Upper lobe of left lung (tissue), 4 donors: ENCODE measurements at regions not wholly inside any gene's neighbourhood (a gene's known extent, or its start where the extent isn't known, plus 50 kb on each side); places are given as distances from the start of the nearest gene placed in this dataset.

Experiments
- EP300 ChIP-seq, 4 donors: sonication (generic); formaldehyde crosslinking; IDR thresholded peaks; one replicate each; pipeline ENCODE4 v1.5.1; 2017; ENCODE audit warnings: antibody characterized with exemption in 4 of 4, control low read depth in 2 of 4
- POLR2A ChIP-seq, 4 donors: fragments of 450-650 bp; IDR thresholded peaks; one replicate each; pipeline ENCODE4 v1.5.1; 2016 to 2017; ENCODE audit warnings: antibody characterized with exemption in 4 of 4, mild to moderate bottlenecking in 2 of 4
- POLR2AphosphoS5 ChIP-seq, 2 donors: sonication (generic); formaldehyde crosslinking; IDR thresholded peaks; one replicate each; pipeline ENCODE4 v1.5.1; 2017; ENCODE audit warnings: antibody characterized with exemption in 2 of 2
- TF ChIP-seq, protein P1 (sequence below), 6 experiments: fragments of 450-650 bp in 4 of 6; fragments of 200-600 bp in 2 of 6; sonication (generic) in 2 of 6; IDR thresholded peaks; one replicate each; pipeline ENCODE4 v1.5.1; 2016 to 2019; ENCODE audit warnings: antibody characterized with exemption in 6 of 6

DNA sequence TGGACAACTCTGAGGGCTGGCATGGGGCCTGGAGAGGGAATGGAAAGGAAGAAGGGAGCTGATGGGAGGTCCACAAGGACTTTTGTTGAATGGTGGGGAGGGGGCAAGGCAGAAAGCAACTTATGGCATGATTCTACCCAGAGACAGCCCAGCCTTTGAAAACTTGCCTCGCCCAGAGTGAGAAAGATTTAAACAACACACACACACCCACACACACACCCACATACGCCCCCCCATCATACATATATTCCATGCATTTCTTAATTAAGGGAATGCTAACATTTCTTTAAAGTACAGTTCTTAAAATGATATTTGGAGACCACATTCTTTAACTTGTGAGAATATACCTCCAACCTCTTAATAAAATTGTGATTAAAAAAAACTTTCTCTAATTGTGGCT, 115.4 kb upstream of the F3 start:
- TF ChIP-seq, protein P1, sequence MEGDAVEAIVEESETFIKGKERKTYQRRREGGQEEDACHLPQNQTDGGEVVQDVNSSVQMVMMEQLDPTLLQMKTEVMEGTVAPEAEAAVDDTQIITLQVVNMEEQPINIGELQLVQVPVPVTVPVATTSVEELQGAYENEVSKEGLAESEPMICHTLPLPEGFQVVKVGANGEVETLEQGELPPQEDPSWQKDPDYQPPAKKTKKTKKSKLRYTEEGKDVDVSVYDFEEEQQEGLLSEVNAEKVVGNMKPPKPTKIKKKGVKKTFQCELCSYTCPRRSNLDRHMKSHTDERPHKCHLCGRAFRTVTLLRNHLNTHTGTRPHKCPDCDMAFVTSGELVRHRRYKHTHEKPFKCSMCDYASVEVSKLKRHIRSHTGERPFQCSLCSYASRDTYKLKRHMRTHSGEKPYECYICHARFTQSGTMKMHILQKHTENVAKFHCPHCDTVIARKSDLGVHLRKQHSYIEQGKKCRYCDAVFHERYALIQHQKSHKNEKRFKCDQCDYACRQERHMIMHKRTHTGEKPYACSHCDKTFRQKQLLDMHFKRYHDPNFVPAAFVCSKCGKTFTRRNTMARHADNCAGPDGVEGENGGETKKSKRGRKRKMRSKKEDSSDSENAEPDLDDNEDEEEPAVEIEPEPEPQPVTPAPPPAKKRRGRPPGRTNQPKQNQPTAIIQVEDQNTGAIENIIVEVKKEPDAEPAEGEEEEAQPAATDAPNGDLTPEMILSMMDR (IDR thresholded peaks at IDR 0.05): no peak
- TF ChIP-seq EP300 (IDR thresholded peaks at IDR 0.05) (no peak), POLR2A (IDR thresholded peaks at IDR 0.05) (no peak), POLR2AphosphoS5 (IDR thresholded peaks at IDR 0.05) (no peak)
